SK-N-SH treated with all-trans-retinoic acid at 6 μM for 48 hours (cell line): ENCODE measurements at regions not wholly inside any gene's neighbourhood (a gene's known extent, or its start where the extent isn't known, plus 50 kb on each side); places are given as distances from the start of the nearest gene placed in this dataset.
"Not testable (repeated sequence)": the region's sequence is repeated elsewhere in the genome, so short reads cannot be mapped to it uniquely, and the experiment has no call there.

Experiments
- ATAC-seq: fragments of 200-7000 bp; cut with Tn5 transposase; 3 replicates; pipeline ENCODE4 v1.9.1; 2020; ENCODE audit warnings: mild to moderate bottlenecking, moderate library complexity
- ARNTL ChIP-seq: fragments of 450-650 bp; formaldehyde crosslinking; IDR thresholded peaks from 2 replicates; pipeline ENCODE4 v1.5.0; 2020; ENCODE audit warnings: low read depth, mild to moderate bottlenecking, moderate library complexity, borderline replicate concordance
- CSDC2 ChIP-seq: fragments of 250-450 bp; sonication (Bioruptor Pico); IDR thresholded peaks from 2 replicates; pipeline ENCODE4 v1.5.0; 2020; ENCODE audit warnings: mild to moderate bottlenecking, moderate library complexity
- ESRRG ChIP-seq: fragments of 250-450 bp; sonication (Bioruptor Pico); IDR thresholded peaks from 2 replicates; pipeline ENCODE4 v1.6.1; 2021; ENCODE audit warnings: mild to moderate bottlenecking
- GLIS3 ChIP-seq: fragments of 250-450 bp; sonication (Bioruptor Pico); IDR thresholded peaks from 2 replicates; pipeline ENCODE4 v1.5.0; 2020; ENCODE audit warnings: mild to moderate bottlenecking, moderate library complexity
- ISL1 ChIP-seq: fragments of 250-450 bp; sonication (Bioruptor Pico); IDR thresholded peaks from 2 replicates; pipeline ENCODE4 v2.1.2; 2022; ENCODE audit warnings: mild to moderate bottlenecking, moderate library complexity
- OSR1 ChIP-seq: fragments of 250-450 bp; sonication (Bioruptor Pico); IDR thresholded peaks from 2 replicates; pipeline ENCODE4 v1.8.0; 2022; ENCODE audit warnings: moderate library complexity, mild to moderate bottlenecking, inconsistent platforms
- PPARA ChIP-seq: fragments of 250-450 bp; sonication (Bioruptor Pico); IDR thresholded peaks from 2 replicates; pipeline ENCODE4 v1.5.0; 2020; ENCODE audit warnings: mild to moderate bottlenecking, borderline replicate concordance
- RARB ChIP-seq: fragments of 250-450 bp; sonication (Bioruptor Pico); IDR thresholded peaks from 2 replicates; pipeline ENCODE4 v1.8.0; 2021; ENCODE audit warnings: mild to moderate bottlenecking, moderate library complexity
- SNAI2 ChIP-seq: fragments of 250-450 bp; sonication (Bioruptor Pico); IDR thresholded peaks from 2 replicates; pipeline ENCODE4 v1.5.0; 2020; ENCODE audit warnings: mild to moderate bottlenecking, moderate library complexity
- TCF4 ChIP-seq: fragments of 250-450 bp; sonication (Bioruptor Pico); IDR thresholded peaks from 2 replicates; pipeline ENCODE4 v1.8.0; 2021; ENCODE audit warnings: mild to moderate bottlenecking, moderate library complexity, borderline replicate concordance
- TOX ChIP-seq: fragments of 250-450 bp; sonication (Bioruptor Pico); IDR thresholded peaks from 2 replicates; pipeline ENCODE4 v1.8.0; 2021; ENCODE audit warnings: mild to moderate bottlenecking, moderate library complexity, borderline replicate concordance
- ZC3H10 ChIP-seq: fragments of 250-450 bp; sonication (Bioruptor Pico); IDR thresholded peaks from 2 replicates; pipeline ENCODE4 v1.5.1; 2021; ENCODE audit warnings: mild to moderate bottlenecking, moderate library complexity
- ZFP3 ChIP-seq: fragments of 250-450 bp; sonication (Bioruptor Pico); IDR thresholded peaks from 2 replicates; pipeline ENCODE4 v1.5.0; 2020; ENCODE audit warnings: mild to moderate bottlenecking, moderate library complexity
- ZFP30 ChIP-seq: fragments of 450-650 bp; formaldehyde crosslinking; IDR thresholded peaks from 2 replicates; pipeline ENCODE4 v1.5.0; 2022; ENCODE audit warnings: mild to moderate bottlenecking, moderate library complexity
- ZNF70 ChIP-seq: fragments of 450-650 bp; formaldehyde crosslinking; IDR thresholded peaks from 2 replicates; pipeline ENCODE4 v1.5.0; 2020; ENCODE audit warnings: mild to moderate bottlenecking, moderate library complexity
- ZNF8 ChIP-seq: fragments of 450-650 bp; formaldehyde crosslinking; IDR thresholded peaks from 2 replicates; pipeline ENCODE4 v1.5.0; 2020; ENCODE audit warnings: mild to moderate bottlenecking, moderate library complexity
- TF ChIP-seq, protein P1 (sequence below): fragments of 250-450 bp; sonication (Bioruptor Pico); IDR thresholded peaks from 2 replicates; pipeline ENCODE4 v1.8.0; 2021; ENCODE audit warnings: low read depth, mild to moderate bottlenecking, moderate library complexity, borderline replicate concordance
- TF ChIP-seq, protein P2 (sequence below): fragments of 250-450 bp; sonication (Bioruptor Pico); IDR thresholded peaks from 2 replicates; pipeline ENCODE4 v1.8.0; 2020; ENCODE audit warnings: mild to moderate bottlenecking, moderate library complexity, borderline replicate concordance
- TF ChIP-seq, protein P3 (sequence below): fragments of 250-450 bp; sonication (Bioruptor Pico); IDR thresholded peaks from 2 replicates; pipeline ENCODE4 v1.5.0; 2020; ENCODE audit warnings: mild to moderate bottlenecking, moderate library complexity
- TF ChIP-seq, protein P4 (sequence below): fragments of 250-450 bp; sonication (Bioruptor Pico); IDR thresholded peaks from 2 replicates; pipeline ENCODE4 v1.5.1; 2021; ENCODE audit warnings: mild to moderate bottlenecking, moderate library complexity

DNA sequence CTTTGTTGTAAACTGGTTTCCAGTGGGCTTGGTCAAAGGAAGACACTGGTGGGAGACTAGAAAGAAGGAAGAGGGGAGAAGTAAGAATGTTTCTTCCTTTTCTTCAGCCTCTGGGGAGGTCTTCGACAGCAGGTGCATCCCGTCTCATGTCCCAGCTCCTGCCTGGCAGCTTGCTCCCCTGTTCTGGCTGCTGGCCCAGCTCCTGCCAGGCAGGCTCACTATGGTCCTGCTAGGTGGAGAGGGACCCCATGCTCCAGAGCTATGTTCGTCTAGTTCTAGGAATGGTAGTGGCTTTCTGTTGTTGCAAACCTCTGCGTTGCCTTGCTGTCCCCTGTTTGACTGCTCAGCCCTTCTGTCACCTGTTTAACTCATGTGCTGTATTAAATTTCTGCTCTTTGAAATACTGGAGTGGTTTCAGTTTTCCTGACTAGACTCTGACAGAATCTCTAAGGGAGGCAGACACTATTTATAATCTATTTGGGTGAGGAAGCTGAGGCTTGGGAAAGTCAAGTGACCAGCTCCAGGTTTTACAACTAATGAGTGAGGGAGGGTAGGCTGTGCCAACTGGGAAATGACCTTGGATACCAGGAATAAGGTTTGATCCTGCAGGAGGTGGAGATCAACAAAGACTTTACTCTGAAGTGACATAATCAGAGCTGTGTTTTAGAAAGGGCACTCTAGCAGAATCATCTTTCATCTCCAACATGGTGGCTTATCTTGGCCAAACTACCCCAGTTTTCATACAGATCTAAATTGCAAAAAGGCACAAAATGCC, 94.7 kb upstream of the DDHD1 start:
- no peak for TF ChIP-seq TOX (CRISPR knock-in tag)
- TF ChIP-seq, protein P1, sequence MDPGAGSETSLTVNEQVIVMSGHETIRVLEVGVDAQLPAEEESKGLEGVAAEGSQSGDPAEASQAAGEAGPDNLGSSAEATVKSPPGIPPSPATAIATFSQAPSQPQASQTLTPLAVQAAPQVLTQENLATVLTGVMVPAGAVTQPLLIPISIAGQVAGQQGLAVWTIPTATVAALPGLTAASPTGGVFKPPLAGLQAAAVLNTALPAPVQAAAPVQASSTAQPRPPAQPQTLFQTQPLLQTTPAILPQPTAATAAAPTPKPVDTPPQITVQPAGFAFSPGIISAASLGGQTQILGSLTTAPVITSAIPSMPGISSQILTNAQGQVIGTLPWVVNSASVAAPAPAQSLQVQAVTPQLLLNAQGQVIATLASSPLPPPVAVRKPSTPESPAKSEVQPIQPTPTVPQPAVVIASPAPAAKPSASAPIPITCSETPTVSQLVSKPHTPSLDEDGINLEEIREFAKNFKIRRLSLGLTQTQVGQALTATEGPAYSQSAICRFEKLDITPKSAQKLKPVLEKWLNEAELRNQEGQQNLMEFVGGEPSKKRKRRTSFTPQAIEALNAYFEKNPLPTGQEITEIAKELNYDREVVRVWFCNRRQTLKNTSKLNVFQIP: no peak
- TF ChIP-seq SNAI2 (CRISPR knock-in tag): no peak
- TF ChIP-seq OSR1 (CRISPR knock-in tag): no peak
- TF ChIP-seq, protein P2, sequence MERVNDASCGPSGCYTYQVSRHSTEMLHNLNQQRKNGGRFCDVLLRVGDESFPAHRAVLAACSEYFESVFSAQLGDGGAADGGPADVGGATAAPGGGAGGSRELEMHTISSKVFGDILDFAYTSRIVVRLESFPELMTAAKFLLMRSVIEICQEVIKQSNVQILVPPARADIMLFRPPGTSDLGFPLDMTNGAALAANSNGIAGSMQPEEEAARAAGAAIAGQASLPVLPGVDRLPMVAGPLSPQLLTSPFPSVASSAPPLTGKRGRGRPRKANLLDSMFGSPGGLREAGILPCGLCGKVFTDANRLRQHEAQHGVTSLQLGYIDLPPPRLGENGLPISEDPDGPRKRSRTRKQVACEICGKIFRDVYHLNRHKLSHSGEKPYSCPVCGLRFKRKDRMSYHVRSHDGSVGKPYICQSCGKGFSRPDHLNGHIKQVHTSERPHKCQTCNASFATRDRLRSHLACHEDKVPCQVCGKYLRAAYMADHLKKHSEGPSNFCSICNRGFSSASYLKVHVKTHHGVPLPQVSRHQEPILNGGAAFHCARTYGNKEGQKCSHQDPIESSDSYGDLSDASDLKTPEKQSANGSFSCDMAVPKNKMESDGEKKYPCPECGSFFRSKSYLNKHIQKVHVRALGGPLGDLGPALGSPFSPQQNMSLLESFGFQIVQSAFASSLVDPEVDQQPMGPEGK (CRISPR knock-in tag): no peak
- TF ChIP-seq ZFP30 (CRISPR knock-in tag): no peak
- no peak for TF ChIP-seq ARNTL
- no peak for TF ChIP-seq ZNF70
- TF ChIP-seq ZC3H10 (CRISPR knock-in tag): no peak
- no peak for TF ChIP-seq GLIS3 (CRISPR knock-in tag)
- TF ChIP-seq ESRRG (CRISPR knock-in tag): no peak
- no peak for ATAC-seq

DNA sequence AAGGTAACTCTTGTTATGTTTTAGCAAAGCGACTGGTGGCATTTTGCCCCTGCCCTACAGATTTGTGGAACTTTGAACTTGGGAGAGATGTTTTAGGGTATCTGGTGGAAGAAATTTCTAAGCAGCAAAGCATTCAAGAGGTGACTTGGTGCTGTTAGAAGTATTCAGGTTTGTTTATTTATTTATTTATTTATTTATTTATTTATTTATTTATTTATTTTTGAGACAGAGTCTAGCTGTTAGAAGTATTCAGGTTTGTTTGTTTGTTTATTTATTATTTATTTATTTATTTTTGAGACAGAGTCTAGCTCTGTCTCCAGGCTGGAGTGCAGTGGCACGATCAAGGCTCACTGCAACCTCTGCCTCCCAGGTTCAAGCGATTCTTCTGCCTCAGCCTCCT, 89.8 kb upstream of the DDHD1 start:
- ATAC-seq: not testable (repeated sequence)

DNA sequence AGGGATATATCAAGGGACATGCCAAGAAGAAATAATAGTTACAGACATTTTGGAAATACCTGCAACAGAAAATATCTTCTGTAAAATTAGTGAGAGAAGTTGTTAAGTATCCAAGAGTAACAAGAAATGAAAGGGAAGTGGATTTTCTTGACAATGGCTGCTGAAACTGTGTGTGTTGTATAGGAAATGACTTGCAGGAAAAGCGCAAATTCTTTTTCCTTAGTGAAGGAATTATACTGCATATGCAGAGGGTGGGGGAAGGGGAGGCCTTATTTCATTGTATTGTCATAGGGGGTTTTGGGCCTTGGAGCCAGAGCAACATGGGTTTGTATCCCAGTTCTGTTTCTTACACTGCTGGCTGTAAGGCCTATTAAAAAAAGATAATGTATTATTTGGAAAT, 84.4 kb upstream of the DDHD1 start:
- no peak for ATAC-seq
- TF ChIP-seq, protein P1: no peak
- TF ChIP-seq, protein P2 (CRISPR knock-in tag): no peak
- TF ChIP-seq PPARA (no peak), OSR1 (CRISPR knock-in tag) (no peak), ZNF8 (CRISPR knock-in tag) (no peak), CSDC2 (CRISPR knock-in tag) (no peak), ARNTL (no peak), RARB (CRISPR knock-in tag) (no peak), TCF4 (CRISPR knock-in tag) (no peak), SNAI2 (CRISPR knock-in tag) (no peak), ZNF70 (no peak)

DNA sequence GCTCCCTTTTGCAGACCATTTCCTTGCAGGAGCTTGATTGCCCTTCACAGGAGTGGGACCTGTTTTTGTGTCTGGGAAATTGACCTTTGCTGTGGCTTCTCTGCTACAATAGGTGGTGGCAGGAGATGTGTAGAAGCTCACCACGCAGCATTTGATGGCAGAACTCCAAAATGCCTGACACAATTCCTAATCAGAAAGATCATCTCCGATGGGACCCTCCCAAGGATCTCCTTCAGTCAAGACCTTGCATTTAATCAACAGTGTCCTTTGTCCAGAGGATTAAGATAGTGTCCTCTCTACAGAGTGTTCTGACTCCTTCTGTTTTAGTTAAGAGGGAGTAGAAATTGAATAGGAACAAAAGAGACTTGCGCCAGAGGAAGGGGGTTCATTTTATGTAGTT, 83.6 kb upstream of the DDHD1 start:
- ATAC-seq: no peak

More for the DNA sequence above, 83.6 kb upstream of the DDHD1 start:
- TF ChIP-seq ISL1 (CRISPR knock-in tag) (no peak), RARB (CRISPR knock-in tag) (no peak), OSR1 (CRISPR knock-in tag) (no peak), ZFP3 (CRISPR knock-in tag) (no peak), ARNTL (no peak)
- TF ChIP-seq, protein P1: no peak
- TF ChIP-seq, protein P3, sequence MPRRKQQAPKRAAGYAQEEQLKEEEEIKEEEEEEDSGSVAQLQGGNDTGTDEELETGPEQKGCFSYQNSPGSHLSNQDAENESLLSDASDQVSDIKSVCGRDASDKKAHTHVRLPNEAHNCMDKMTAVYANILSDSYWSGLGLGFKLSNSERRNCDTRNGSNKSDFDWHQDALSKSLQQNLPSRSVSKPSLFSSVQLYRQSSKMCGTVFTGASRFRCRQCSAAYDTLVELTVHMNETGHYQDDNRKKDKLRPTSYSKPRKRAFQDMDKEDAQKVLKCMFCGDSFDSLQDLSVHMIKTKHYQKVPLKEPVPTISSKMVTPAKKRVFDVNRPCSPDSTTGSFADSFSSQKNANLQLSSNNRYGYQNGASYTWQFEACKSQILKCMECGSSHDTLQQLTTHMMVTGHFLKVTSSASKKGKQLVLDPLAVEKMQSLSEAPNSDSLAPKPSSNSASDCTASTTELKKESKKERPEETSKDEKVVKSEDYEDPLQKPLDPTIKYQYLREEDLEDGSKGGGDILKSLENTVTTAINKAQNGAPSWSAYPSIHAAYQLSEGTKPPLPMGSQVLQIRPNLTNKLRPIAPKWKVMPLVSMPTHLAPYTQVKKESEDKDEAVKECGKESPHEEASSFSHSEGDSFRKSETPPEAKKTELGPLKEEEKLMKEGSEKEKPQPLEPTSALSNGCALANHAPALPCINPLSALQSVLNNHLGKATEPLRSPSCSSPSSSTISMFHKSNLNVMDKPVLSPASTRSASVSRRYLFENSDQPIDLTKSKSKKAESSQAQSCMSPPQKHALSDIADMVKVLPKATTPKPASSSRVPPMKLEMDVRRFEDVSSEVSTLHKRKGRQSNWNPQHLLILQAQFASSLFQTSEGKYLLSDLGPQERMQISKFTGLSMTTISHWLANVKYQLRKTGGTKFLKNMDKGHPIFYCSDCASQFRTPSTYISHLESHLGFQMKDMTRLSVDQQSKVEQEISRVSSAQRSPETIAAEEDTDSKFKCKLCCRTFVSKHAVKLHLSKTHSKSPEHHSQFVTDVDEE (CRISPR knock-in tag): no peak
- TF ChIP-seq, protein P4, sequence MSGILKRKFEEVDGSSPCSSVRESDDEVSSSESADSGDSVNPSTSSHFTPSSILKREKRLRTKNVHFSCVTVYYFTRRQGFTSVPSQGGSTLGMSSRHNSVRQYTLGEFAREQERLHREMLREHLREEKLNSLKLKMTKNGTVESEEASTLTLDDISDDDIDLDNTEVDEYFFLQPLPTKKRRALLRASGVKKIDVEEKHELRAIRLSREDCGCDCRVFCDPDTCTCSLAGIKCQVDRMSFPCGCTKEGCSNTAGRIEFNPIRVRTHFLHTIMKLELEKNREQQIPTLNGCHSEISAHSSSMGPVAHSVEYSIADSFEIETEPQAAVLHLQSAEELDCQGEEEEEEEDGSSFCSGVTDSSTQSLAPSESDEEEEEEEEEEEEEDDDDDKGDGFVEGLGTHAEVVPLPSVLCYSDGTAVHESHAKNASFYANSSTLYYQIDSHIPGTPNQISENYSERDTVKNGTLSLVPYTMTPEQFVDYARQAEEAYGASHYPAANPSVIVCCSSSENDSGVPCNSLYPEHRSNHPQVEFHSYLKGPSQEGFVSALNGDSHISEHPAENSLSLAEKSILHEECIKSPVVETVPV (CRISPR knock-in tag): no peak
- TF ChIP-seq, protein P2 (CRISPR knock-in tag): no peak
